HG03469 (cell line): ENCODE measurements at regions not wholly inside any gene's neighbourhood (a gene's known extent, or its start where the extent isn't known, plus 50 kb on each side); places are given as distances from the start of the nearest gene placed in this dataset.
"Not testable (repeated sequence)": the region's sequence is repeated elsewhere in the genome, so short reads cannot be mapped to it uniquely, and the experiment has no call there.

Source experiments
- ATAC-seq: cut with Tn5 transposase; IDR thresholded peaks from one replicate; pipeline ENCODE4 v1.9.1; 2021; ENCODE audit warnings: mild to moderate bottlenecking, moderate library complexity, moderate number of reproducible peaks; ENCODE audit not compliant: unreplicated experiment

DNA sequence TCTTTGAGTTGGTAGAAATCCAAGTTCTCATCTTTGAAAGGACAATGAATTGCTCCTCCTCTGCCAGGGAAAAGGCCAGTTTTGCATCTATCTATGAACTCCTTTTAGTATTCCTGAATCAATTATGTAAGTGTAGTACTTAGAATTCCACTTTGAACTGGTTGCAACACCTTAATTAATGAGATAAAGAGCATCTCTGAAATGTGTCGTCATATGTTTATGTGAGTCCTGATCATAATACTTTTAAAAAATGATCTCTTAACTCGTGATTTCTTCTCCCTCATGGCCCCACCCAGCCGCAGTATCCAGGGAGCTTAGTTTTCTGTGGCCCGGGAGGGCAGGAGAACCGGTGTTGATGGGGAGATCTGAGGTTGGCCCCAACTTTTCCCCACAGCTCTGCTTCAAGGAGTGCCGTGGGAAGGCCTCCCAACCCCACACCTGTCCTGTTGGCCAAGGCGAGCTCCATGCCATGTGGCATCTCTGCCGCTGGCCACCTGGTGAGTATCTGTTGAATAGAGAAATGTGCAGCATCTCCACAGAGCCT, 203.5 kb downstream of the TMEM121 start:
- ATAC-seq: not testable (repeated sequence)

DNA sequence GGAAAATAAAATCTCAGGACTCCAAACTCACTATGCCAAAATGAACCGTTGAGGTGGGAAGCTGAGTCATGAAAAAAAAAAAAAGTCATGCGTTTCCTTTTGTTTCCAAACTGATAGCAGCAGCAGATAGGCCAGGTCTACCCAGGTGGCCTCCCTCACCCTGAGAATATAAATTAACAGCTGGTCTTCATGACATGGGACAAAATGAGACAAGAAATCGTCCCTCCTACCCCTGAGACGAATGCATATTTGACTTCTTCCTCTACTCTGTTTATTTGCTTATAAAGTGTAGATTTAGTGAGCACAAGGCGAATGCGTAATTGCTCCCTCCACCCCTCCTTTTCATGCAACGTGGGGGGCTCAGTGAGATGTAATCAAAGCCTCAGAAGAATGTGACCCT, 204.3 kb downstream of the TMEM121 start:
- ATAC-seq: not testable (repeated sequence)

GRCh38 chr14:105731221-105731985, 205.0 kb downstream of the TMEM121 start:
- ATAC-seq: not testable (repeated sequence)

GRCh38 chr14:105733081-105734065, 207.0 kb downstream of the TMEM121 start:
- no peak for ATAC-seq

GRCh38 chr14:105734241-105734640, 207.9 kb downstream of the TMEM121 start:
- not testable (repeated sequence) for ATAC-seq

GRCh38 chr14:105736331-105736730, 209.9 kb downstream of the TMEM121 start:
- not testable (repeated sequence) for ATAC-seq

GRCh38 chr14:105737504-105738246, 211.3 kb downstream of the TMEM121 start:
- no peak for ATAC-seq

GRCh38 chr14:105738638-105739037, 212.3 kb downstream of the TMEM121 start:
- ATAC-seq: no peak

GRCh38 chr14:105739331-105740102, 213.1 kb downstream of the TMEM121 start:
- no peak for ATAC-seq

- not testable (repeated sequence) for ATAC-seq
These were observed 213.9 kb downstream of the TMEM121 start for GRCh38 chr14:105740272-105740671.

GRCh38 chr14:105740961-105741360, 214.6 kb downstream of the TMEM121 start:
- ATAC-seq: not testable (repeated sequence)

DNA sequence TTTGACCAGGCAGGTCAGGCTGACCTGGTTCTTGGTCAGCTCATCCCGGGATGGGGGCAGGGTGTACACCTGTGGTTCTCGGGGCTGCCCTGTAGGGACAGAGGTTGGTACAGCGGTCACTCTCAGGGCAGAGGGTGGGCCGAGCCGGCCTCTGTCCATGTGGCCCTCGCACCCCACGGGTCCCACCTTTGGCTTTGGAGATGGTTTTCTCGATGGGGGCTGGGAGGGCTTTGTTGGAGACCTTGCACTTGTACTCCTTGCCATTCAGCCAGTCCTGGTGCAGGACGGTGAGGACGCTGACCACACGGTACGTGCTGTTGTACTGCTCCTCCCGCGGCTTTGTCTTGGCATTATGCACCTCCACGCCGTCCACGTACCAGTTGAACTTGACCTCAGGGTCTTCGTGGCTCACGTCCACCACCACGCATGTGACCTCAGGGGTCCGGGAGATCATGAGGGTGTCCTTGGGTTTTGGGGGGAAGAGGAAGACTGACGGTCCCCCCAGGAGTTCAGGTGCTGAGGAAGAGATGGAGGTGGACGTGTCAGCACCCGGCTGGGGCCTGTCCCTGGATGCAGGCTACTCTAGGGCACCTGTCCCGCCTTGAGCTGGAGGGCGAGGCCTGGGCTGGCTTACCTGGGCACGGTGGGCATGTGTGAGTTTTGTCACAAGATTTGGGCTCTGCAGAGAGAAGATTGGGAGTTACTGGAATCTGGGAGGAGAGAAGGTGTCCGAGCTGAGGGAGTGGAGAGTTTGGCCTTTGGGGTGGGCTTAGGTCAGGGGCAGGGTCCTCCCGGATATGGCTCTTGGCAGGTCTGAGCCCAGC, 215.5 kb downstream of the TMEM121 start:
- ATAC-seq: not testable (repeated sequence)

DNA sequence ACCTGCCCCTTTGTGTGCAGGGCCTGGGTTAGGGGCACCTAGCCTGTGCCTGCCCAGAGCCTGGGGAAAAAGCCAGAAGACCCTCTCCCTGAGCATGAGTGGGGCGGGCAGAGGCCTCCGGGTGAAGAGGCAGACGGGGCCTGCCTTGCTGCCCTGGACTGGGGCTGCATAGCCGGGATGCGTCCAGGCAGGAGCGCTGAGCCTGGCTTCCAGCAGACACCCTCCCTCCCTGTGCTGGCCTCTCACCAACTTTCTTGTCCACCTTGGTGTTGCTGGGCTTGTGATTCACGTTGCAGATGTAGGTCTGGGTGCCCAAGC, 216.1 kb downstream of the TMEM121 start:
- no peak for ATAC-seq

GRCh38 chr14:105742904-105743701, 216.7 kb downstream of the TMEM121 start:
- ATAC-seq: not testable (repeated sequence)

- ATAC-seq: not testable (repeated sequence)
These were observed 217.9 kb downstream of the TMEM121 start for GRCh38 chr14:105744213-105744787.

GRCh38 chr14:105745433-105746123, 219.2 kb downstream of the TMEM121 start:
- no peak for ATAC-seq

DNA sequence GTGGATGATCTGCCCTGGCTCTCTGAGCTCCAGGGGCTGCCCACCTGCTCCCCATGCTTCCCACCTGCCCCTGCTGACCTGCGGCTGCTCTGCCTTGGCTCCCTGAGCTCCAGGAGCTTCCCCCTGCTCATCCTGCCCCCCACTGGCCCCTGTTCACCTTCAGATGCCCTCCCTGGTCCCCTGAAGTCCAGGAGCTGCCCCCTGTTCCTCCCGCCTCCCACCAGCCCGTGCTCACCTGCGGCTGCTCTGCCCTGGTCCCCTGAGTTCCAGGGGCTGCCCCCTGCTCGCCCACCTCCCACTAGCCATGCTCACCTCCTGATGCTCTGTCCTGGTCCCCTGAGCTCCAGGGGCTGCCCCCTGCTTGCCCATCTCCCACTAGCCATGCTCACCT, 219.7 kb downstream of the TMEM121 start:
- ATAC-seq: no peak
